ENCODE measurements at regions not wholly inside any gene's neighbourhood (a gene's known extent, or its start where the extent isn't known, plus 50 kb on each side); places are given as distances from the start of the nearest gene placed in this dataset.
"Not testable (repeated sequence)": the region's sequence is repeated elsewhere in the genome, so short reads cannot be mapped to it uniquely, and the experiment has no call there.

- DNase-seq, result no peak
Observed at GRCh38 chrX:26848511-26848910, 614.6 kb downstream of the PPP4R3C start.

- no peak for DNase-seq
Observed at GRCh38 chrX:26845056-26845455, 618.1 kb downstream of the PPP4R3C start.

GRCh38 chrX:26822448-26822847 lies 606.5 kb downstream of the MAGEB5 start:
- DNase-seq, result no peak

GRCh38 chrX:26789751-26790150 lies 573.8 kb downstream of the MAGEB5 start:
- DNase-seq, result no peak

- DNase-seq, result no peak
Observed at GRCh38 chrX:26788402-26788998, 572.5 kb downstream of the MAGEB5 start.

- DNase-seq, result no peak
Observed at GRCh38 chrX:26783512-26784225, 567.7 kb downstream of the MAGEB5 start.

GRCh38 chrX:26778320-26778888 lies 562.4 kb downstream of the MAGEB5 start:
- DNase-seq, result no peak

GRCh38 chrX:26762253-26762652 lies 546.3 kb downstream of the MAGEB5 start:
- DNase-seq, result no peak

- not testable (repeated sequence) for DNase-seq
Observed at GRCh38 chrX:26755760-26756159, 539.8 kb downstream of the MAGEB5 start.

GRCh38 chrX:26747877-26748276 lies 531.9 kb downstream of the MAGEB5 start:
- no peak for DNase-seq

GRCh38 chrX:26722666-26723428 lies 506.9 kb downstream of the MAGEB5 start:
- no peak for DNase-seq

- DNase-seq, result no peak
Observed at GRCh38 chrX:26672571-26672970, 456.6 kb downstream of the MAGEB5 start.

- DNase-seq, result no peak
Observed at GRCh38 chrX:26670521-26670920, 454.6 kb downstream of the MAGEB5 start.

GRCh38 chrX:26664919-26665318 lies 448.9 kb downstream of the MAGEB5 start:
- DNase-seq, result no peak

- DNase-seq, result no peak
Observed at GRCh38 chrX:26653050-26653449, 437.1 kb downstream of the MAGEB5 start.

GRCh38 chrX:26651755-26652154 lies 435.8 kb downstream of the MAGEB5 start:
- no peak for DNase-seq

GRCh38 chrX:26649534-26649933 lies 433.6 kb downstream of the MAGEB5 start:
- DNase-seq, result no peak

GRCh38 chrX:26631385-26631784 lies 415.4 kb downstream of the MAGEB5 start:
- DNase-seq, result no peak

- DNase-seq, result no peak
Observed at GRCh38 chrX:26613956-26614355, 398.0 kb downstream of the MAGEB5 start.

- DNase-seq, result no peak
Observed at GRCh38 chrX:26606971-26607370, 391.0 kb downstream of the MAGEB5 start.

- DNase-seq, result no peak
Observed at GRCh38 chrX:26597981-26598380, 382.0 kb downstream of the MAGEB5 start.

- no peak for DNase-seq
Observed at GRCh38 chrX:26590849-26591248, 374.9 kb downstream of the MAGEB5 start.

- no peak for DNase-seq
Observed at GRCh38 chrX:26586570-26586969, 370.6 kb downstream of the MAGEB5 start.

GRCh38 chrX:26581091-26581490 lies 365.1 kb downstream of the MAGEB5 start:
- no peak for DNase-seq

Measured in NCI-H2029 treated with DMSO at 0.1 percent for 48 hours (cell line).